ENCODE measurements at regions not wholly inside any gene's neighbourhood (a gene's known extent, or its start where the extent isn't known, plus 50 kb on each side); places are given as distances from the start of the nearest gene placed in this dataset.
"Not testable (repeated sequence)": the region's sequence is repeated elsewhere in the genome, so short reads cannot be mapped to it uniquely, and the experiment has no call there.

DNA sequence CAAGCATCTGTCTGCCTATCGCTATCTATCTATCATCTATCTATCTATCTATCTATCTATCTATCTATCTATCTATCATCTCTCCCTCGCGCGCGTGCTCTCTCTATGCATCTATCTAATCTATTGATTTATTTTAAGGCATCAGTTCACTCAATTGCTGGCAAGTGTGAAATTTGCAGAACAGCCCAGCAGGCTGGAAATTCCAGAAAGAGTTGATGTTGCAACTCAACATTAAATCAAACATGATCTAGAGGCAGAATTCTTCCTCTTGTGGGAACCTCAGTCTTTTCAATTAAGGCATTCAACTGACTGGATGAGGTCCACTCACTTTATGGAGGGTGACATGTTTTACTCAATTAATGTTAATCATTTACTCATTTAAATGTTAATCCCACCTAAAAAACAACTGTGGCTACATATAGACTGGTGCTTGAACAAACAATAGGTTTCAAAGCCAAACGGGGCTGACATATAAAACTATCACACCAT lies 1210.8 kb downstream of the GALC start:
- in situ Hi-C loops (cut with HindIII; ENCODE audit: low sequenced_read_pairs), result no loop called here
- TF ChIP-seq, protein P1, sequence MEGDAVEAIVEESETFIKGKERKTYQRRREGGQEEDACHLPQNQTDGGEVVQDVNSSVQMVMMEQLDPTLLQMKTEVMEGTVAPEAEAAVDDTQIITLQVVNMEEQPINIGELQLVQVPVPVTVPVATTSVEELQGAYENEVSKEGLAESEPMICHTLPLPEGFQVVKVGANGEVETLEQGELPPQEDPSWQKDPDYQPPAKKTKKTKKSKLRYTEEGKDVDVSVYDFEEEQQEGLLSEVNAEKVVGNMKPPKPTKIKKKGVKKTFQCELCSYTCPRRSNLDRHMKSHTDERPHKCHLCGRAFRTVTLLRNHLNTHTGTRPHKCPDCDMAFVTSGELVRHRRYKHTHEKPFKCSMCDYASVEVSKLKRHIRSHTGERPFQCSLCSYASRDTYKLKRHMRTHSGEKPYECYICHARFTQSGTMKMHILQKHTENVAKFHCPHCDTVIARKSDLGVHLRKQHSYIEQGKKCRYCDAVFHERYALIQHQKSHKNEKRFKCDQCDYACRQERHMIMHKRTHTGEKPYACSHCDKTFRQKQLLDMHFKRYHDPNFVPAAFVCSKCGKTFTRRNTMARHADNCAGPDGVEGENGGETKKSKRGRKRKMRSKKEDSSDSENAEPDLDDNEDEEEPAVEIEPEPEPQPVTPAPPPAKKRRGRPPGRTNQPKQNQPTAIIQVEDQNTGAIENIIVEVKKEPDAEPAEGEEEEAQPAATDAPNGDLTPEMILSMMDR (IDR thresholded peaks at IDR 0.05; ENCODE audit: low read depth, low read length, missing control alignments), result no peak
- no peak overlapping the region for H3K4me3 ChIP-seq (ENCODE audit: low read depth, low read length)
- no peak for DNase-seq (ENCODE audit: low read depth)

DNA sequence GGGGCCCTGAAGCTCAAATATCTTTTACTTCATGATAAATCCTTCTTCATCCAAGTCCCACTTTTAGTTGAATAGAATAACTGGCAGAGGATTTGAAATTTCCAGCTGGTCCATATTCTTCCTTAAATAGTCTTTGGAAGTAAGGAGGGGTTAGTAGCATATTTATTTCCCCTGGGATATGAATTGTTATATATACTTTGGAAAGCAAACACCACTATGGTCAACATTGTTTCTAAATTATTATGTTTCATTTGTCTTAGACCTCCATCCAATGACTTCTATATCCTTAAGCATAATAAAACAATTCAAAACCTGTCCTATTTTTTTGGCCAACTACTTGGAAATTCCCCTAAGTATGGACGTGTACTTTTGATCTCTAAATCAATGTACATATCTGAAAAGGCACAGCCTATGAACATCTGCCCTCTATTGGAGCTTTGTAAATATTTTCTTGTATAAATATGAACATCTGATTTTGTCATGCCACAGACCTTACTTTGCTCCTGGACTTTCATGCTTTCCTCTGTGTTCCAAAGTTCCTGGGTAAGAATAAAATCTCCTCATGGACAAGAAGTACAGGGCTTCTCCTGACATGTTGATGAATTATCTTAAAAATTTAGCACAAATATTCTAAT lies 1212.0 kb downstream of the GALC start:
- no peak for DNase-seq (ENCODE audit: low read depth)
- H3K4me3 ChIP-seq (ENCODE audit: low read depth, low read length), result no peak overlapping the region
- in situ Hi-C loops (cut with HindIII; ENCODE audit: low sequenced_read_pairs), result no loop called here
- TF ChIP-seq, protein P1 (IDR thresholded peaks at IDR 0.05; ENCODE audit: low read depth, low read length, missing control alignments), result no peak

DNA sequence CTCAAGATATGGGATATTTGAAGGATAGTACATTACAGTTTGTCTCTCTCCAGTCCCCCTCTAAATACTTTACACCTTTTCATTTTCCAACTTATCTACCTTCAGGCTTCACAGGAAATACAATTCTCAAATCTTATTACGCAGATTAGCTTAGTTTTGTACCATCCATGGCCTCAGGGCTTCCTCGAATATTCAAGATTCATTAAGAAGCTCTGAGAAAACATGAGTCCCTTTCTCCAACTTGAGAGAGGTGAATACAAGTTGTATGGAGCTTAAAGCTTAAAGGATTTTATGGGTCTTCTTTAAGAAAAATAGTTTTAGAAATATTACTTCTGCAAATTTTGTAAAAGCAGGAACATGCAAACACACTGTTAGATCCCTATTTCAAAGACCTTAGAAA lies 1212.5 kb downstream of the GALC start:
- TF ChIP-seq, protein P1 (IDR thresholded peaks at IDR 0.05; ENCODE audit: low read depth, low read length, missing control alignments), result no peak
- H3K4me3 ChIP-seq (ENCODE audit: low read depth, low read length), result no peak overlapping the region
- in situ Hi-C loops (cut with HindIII; ENCODE audit: low sequenced_read_pairs), result no loop called here
- no peak for DNase-seq (ENCODE audit: low read depth)

DNA sequence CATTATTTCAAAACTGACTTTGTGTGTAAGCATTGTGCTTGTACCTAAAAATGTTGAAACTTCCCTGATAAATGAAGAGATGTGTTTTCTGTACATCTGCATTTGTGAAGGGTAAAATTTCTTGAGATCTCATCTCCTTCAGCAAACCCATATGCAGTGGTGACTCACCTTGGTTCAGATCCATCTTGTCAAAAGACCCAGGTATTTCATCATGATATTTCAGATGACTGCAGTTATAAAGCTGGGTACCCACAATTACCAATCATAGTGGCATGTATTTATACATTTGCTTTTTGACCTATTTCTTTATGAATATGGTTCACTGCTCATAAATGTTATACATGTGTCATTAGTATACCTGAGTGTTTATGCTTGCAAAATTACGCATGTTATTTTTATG lies 1213.6 kb downstream of the GALC start:
- TF ChIP-seq, protein P1 (IDR thresholded peaks at IDR 0.05; ENCODE audit: low read depth, low read length, missing control alignments), result no peak
- in situ Hi-C loops (cut with HindIII; ENCODE audit: low sequenced_read_pairs), result no loop called here
- no peak overlapping the region for H3K4me3 ChIP-seq (ENCODE audit: low read depth, low read length)
- DNase-seq (ENCODE audit: low read depth), result no peak

DNA sequence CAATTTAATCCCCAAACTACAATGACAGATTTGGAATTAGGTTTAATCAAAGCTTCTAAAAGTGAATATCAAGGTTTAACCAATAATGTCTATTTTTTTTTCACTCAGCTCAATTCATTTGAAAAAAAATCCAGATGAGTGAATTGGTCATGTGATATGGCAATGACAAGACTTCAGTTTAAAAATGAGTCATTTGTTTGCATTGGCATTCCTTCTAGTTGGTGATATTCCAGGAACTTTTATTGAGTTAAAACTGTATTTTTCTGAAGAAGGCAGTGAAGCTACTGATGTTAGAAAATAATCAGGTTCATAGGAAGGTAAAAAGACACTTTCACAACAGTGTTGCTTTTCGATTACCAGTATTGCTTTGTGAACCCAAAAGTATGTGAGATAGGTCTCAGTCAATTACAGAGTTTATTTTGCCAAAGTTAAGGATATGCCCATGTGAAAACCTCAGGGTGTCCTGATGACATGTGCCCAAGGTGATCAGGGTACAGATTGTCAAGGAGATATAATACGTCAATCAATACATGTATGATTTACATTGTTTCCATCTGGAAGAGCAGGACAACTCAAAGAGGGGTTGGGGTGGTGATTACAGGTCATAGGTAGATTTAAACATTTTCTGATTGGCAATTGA lies 1214.9 kb downstream of the GALC start:
- TF ChIP-seq, protein P1 (IDR thresholded peaks at IDR 0.05; ENCODE audit: low read depth, low read length, missing control alignments), result no peak
- peak; percentile 35 for DNase-seq (ENCODE audit: low read depth)
- in situ Hi-C loops (cut with HindIII; ENCODE audit: low sequenced_read_pairs), result no loop called here
- H3K4me3 ChIP-seq (ENCODE audit: low read depth, low read length), result no peak overlapping the region

DNA sequence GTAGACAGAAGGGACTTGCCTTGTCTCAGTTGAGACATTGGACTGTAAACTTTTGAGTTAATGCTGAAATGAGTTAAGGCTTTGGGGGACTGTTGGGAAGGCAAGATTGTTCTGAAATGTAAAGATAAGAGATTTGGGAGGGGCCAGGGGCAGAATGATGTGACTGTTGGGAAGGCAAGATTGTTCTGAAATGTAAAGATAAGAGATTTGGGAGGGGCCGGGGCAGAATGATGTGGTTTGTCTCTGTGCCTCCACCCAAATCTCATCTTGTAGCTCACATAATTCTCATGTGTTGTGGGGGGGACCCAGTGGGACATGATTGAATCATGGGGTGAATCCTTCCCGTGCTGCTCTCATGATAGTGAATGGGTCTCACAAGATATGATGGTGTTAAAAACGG lies 1217.1 kb downstream of the GALC start:
- not testable (repeated sequence) for H3K4me3 ChIP-seq (ENCODE audit: low read depth, low read length)

DNA sequence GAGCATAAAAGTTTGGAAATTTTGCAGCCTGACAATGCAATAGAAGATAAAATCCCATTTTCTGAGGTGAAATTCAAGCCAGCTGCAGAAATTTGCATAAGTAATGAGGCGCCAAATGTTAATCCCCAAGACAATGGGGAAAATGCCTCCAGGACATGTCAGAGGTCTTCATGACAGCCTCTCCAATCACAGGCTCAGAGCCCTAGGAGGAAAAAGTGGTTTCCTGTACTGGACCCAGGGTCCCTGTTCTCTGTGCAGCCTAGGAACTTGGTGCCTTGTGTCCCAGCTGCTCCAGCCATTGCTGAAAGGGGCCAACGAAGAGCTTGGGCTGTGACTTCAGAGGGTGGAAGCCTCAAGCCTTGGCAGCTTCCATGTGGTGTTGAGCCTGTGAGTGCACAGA lies 1218.1 kb downstream of the GALC start:
- TF ChIP-seq, protein P1 (IDR thresholded peaks at IDR 0.05; ENCODE audit: low read depth, low read length, missing control alignments), result no peak
- no peak for DNase-seq (ENCODE audit: low read depth)
- H3K4me3 ChIP-seq (ENCODE audit: low read depth, low read length), result no peak overlapping the region
- in situ Hi-C loops (cut with HindIII; ENCODE audit: low sequenced_read_pairs), result no loop called here

More for the DNA sequence above, 1217.1 kb downstream of the GALC start:
- in situ Hi-C loops (cut with HindIII; ENCODE audit: low sequenced_read_pairs); DNase-seq (ENCODE audit: low read depth): not testable (repeated sequence)

Measured in astrocyte of the cerebellum (primary cell).